Liver (tissue), 8 donors: ENCODE measurements at regions not wholly inside any gene's neighbourhood (a gene's known extent, or its start where the extent isn't known, plus 50 kb on each side); places are given as distances from the start of the nearest gene placed in this dataset.

Source experiments
- DNase-seq: peaks from one replicate; pipeline ENCODE4 v3.0.0-alpha.2; 2017; ENCODE audit warnings: low spot score
- H3K27ac ChIP-seq, 2 donors: one replicate each; pipeline ENCODE4 v1.7.0; 2013; ENCODE audit warnings: inconsistent platforms in 2 of 2, low read length in 2 of 2, control low read depth in 1 of 2, low read depth in 1 of 2, mild to moderate bottlenecking in 1 of 2
- H3K27me3 ChIP-seq, 4 donors: one replicate each; pipeline versions ENCODE4 v1.6.1 to v1.7.0; 2013; ENCODE audit warnings: low read length in 3 of 4, inconsistent platforms in 1 of 4, mild to moderate bottlenecking in 1 of 4, moderate library complexity in 1 of 4; ENCODE audit not compliant: control insufficient read depth in 4 of 4, insufficient read depth in 4 of 4
- H3K36me3 ChIP-seq, 4 donors: one replicate each; pipeline versions ENCODE4 v1.6.1 to v1.7.0; 2013; ENCODE audit warnings: low read length in 3 of 4, mild to moderate bottlenecking in 3 of 4, low read depth in 1 of 4, moderate library complexity in 1 of 4; ENCODE audit not compliant: control insufficient read depth in 4 of 4, insufficient read depth in 3 of 4
- H3K4me1 ChIP-seq, 4 donors: one replicate each; pipeline versions ENCODE4 v1.6.1 to v1.7.0; 2013; ENCODE audit warnings: low read length in 3 of 4, mild to moderate bottlenecking in 3 of 4, moderate library complexity in 1 of 4; ENCODE audit not compliant: control insufficient read depth in 4 of 4, insufficient read depth in 4 of 4
- H3K4me3 ChIP-seq, 3 donors: one replicate each; pipeline versions ENCODE4 v1.6.1 to v1.7.0; 2013; ENCODE audit warnings: low read length in 3 of 3, control low read depth in 1 of 3, low read depth in 1 of 3, mild to moderate bottlenecking in 1 of 3
- H3K9ac ChIP-seq, 2 donors: one replicate each; pipeline ENCODE4 v1.7.0; 2013; ENCODE audit warnings: low read length in 2 of 2, mild to moderate bottlenecking in 2 of 2, moderate library complexity in 2 of 2, control low read depth in 1 of 2, low read depth in 1 of 2
- H3K9me3 ChIP-seq, 4 donors: one replicate each; pipeline versions ENCODE4 v1.6.1 to v1.7.0; 2013; ENCODE audit warnings: low read length in 3 of 4; ENCODE audit not compliant: control insufficient read depth in 4 of 4
- ATF3 ChIP-seq: IDR thresholded peaks from 2 replicates; pipeline ENCODE4 v1.6.1; 2016; ENCODE audit warnings: antibody characterized with exemption
- CTCF ChIP-seq: fragments of 150-350 bp; IDR thresholded peaks from 2 replicates; pipeline ENCODE4 v1.5.1; 2017; ENCODE audit warnings: improper control_type of control experiment, low read depth, low read length; ENCODE audit not compliant: missing input control
- EGR1 ChIP-seq, 2 donors: IDR thresholded peaks; 2 replicates each; pipeline ENCODE4 v1.6.1; 2016 to 2018; ENCODE audit warnings: antibody characterized with exemption in 2 of 2, low read depth in 2 of 2
- FOXA1 ChIP-seq: IDR thresholded peaks from 2 replicates; pipeline ENCODE4 v1.6.1; 2016; ENCODE audit warnings: antibody characterized with exemption
- FOXA2 ChIP-seq: IDR thresholded peaks from 2 replicates; pipeline ENCODE4 v1.6.1; 2016; ENCODE audit warnings: antibody characterized with exemption
- GABPA ChIP-seq, 2 donors: IDR thresholded peaks in 1 of 2; conservative IDR thresholded peaks in 1 of 2; 2 replicates each; pipeline ENCODE4 v1.6.1; 2016; ENCODE audit warnings: antibody characterized with exemption in 2 of 2, mild to moderate bottlenecking in 1 of 2, moderate library complexity in 1 of 2
- HNF4A ChIP-seq, 2 donors: conservative IDR thresholded peaks; 2 replicates each; pipeline ENCODE4 v1.6.1; 2016; ENCODE audit warnings: antibody characterized with exemption in 2 of 2, mild to moderate bottlenecking in 2 of 2
- HNF4G ChIP-seq: IDR thresholded peaks from 2 replicates; pipeline ENCODE4 v1.6.1; 2016; ENCODE audit warnings: antibody characterized with exemption
- JUND ChIP-seq, 2 donors: IDR thresholded peaks; 2 replicates each; pipeline ENCODE4 v1.6.1; 2016; ENCODE audit warnings: antibody characterized with exemption in 2 of 2
- MAX ChIP-seq: IDR thresholded peaks from 2 replicates; pipeline ENCODE4 v1.6.1; 2016; ENCODE audit warnings: antibody characterized with exemption
- NR2F2 ChIP-seq: IDR thresholded peaks from 2 replicates; pipeline ENCODE4 v1.6.1; 2016; ENCODE audit warnings: antibody characterized with exemption
- RAD21 ChIP-seq, 2 donors: IDR thresholded peaks; 2 replicates each; pipeline ENCODE4 v1.6.1; 2016; ENCODE audit warnings: antibody characterized with exemption in 2 of 2, mild to moderate bottlenecking in 2 of 2
- REST ChIP-seq: IDR thresholded peaks from 2 replicates; pipeline ENCODE4 v1.6.1; 2016; ENCODE audit warnings: antibody characterized with exemption, mild to moderate bottlenecking
- RXRA ChIP-seq, 2 donors: IDR thresholded peaks; 2 replicates each; pipeline ENCODE4 v1.6.1; 2017 to 2018; ENCODE audit warnings: antibody characterized with exemption in 2 of 2, mild to moderate bottlenecking in 1 of 2
- SP1 ChIP-seq: IDR thresholded peaks from 2 replicates; pipeline ENCODE4 v1.6.1; 2018; ENCODE audit warnings: antibody characterized with exemption, mild to moderate bottlenecking
- TAF1 ChIP-seq: conservative IDR thresholded peaks from 2 replicates; pipeline ENCODE4 v1.6.1; 2016; ENCODE audit warnings: antibody characterized with exemption, mild to moderate bottlenecking
- YY1 ChIP-seq: IDR thresholded peaks from 2 replicates; pipeline ENCODE4 v1.6.1; 2016; ENCODE audit warnings: antibody characterized with exemption, mild to moderate bottlenecking
- WGBS: extraction: QIAGEN DNeasy Blood & Tissue Kit; methylation state at CpG from one replicate; pipeline ENCODE4 v1.1.7; 2013; 5-methylcytosine and 5-hydroxymethylcytosine counted together
- donor health status: healthy.
- donor health status: healthy.
- donor health status: healthy.
- donor health status: healthy.
- donor health status: healthy.

- Histone ChIP-seq H3K9me3 (no peaks in the 10 kb centered on the region), H3K4me1 (no peaks in the 10 kb centered on the region), H3K36me3 (no peaks in the 10 kb centered on the region), H3K27me3 (no peaks in the 10 kb centered on the region), H3K4me3 (no peak overlapping the region), H3K27ac (no peak overlapping the region), H3K9ac (no peak overlapping the region)
- no peak for DNase-seq
- TF ChIP-seq CTCF: no peak
- no peak for TF ChIP-seq HNF4A (conservative IDR thresholded peaks at IDR 0.05)
- TF ChIP-seq RAD21 (IDR thresholded peaks at IDR 0.05): no peak
- TF ChIP-seq HNF4G: no peak
- no peak for TF ChIP-seq REST
- no peak for TF ChIP-seq GABPA (IDR thresholded peaks at IDR 0.05 in 1 of 2, conservative IDR thresholded peaks at IDR 0.05 in 1 of 2)
- no peak for TF ChIP-seq FOXA1
- TF ChIP-seq ATF3: no peak
- TF ChIP-seq TAF1: no peak
- TF ChIP-seq JUND (IDR thresholded peaks at IDR 0.05): no peak
- no peak for TF ChIP-seq YY1
- no peak for TF ChIP-seq FOXA2
Measured at GRCh38 chr9:30964332-30964731, 1420.1 kb upstream of the ACO1 start.

GRCh38 chr9:30967476-30967875 lies 1417.0 kb upstream of the ACO1 start:
- no peak overlapping the region for H3K27ac ChIP-seq
- peaks cover 0 to 2% (median 0%) of the 10 kb centered on the region in 4 donors for H3K9me3 ChIP-seq
- H3K4me3 ChIP-seq: no peak overlapping the region
- TF ChIP-seq ATF3 (no peak), RAD21 (IDR thresholded peaks at IDR 0.05) (peak; percentile 30 to 49), FOXA2 (no peak), GABPA (IDR thresholded peaks at IDR 0.05 in 1 of 2, conservative IDR thresholded peaks at IDR 0.05 in 1 of 2) (no peak)
- no peaks in the 10 kb centered on the region for H3K4me1 ChIP-seq
- 45% methylated on average over 1 of the region's 1 CpG for WGBS
- no peaks in the 10 kb centered on the region for H3K36me3 ChIP-seq
- H3K27me3 ChIP-seq: no peaks in the 10 kb centered on the region
- no peak for DNase-seq
- no peak overlapping the region for H3K9ac ChIP-seq

- H3K36me3 ChIP-seq: no peaks in the 10 kb centered on the region
- no peak for DNase-seq
- no peak overlapping the region for H3K27ac ChIP-seq
- no peaks in the 10 kb centered on the region for H3K27me3 ChIP-seq
- 66% methylated on average over 2 of the region's 2 CpGs for WGBS
- H3K9me3 ChIP-seq: peaks cover 0 to 2% (median 0%) of the 10 kb centered on the region in 4 donors
- no peak overlapping the region for H3K4me3 ChIP-seq
- H3K4me1 ChIP-seq: no peaks in the 10 kb centered on the region
- H3K9ac ChIP-seq: no peak overlapping the region
- TF ChIP-seq FOXA1 (no peak), RAD21 (IDR thresholded peaks at IDR 0.05) (no peak), MAX (no peak), SP1 (no peak), RXRA (IDR thresholded peaks at IDR 0.05) (no peak), FOXA2 (no peak), GABPA (IDR thresholded peaks at IDR 0.05 in 1 of 2, conservative IDR thresholded peaks at IDR 0.05 in 1 of 2) (no peak), CTCF (no peak), NR2F2 (no peak), TAF1 (no peak), HNF4G (no peak), ATF3 (no peak), YY1 (no peak), EGR1 (IDR thresholded peaks at IDR 0.05; ENCODE audit: low read depth in 2 of 2) (no peak), JUND (IDR thresholded peaks at IDR 0.05) (no peak), HNF4A (conservative IDR thresholded peaks at IDR 0.05) (no peak)
Measured at GRCh38 chr9:30970186-30970585, 1414.3 kb upstream of the ACO1 start.
